Vagina (tissue), 2 donors: ENCODE measurements at regions not wholly inside any gene's neighbourhood (a gene's known extent, or its start where the extent isn't known, plus 50 kb on each side); places are given as distances from the start of the nearest gene placed in this dataset.
"Not testable (repeated sequence)": the region's sequence is repeated elsewhere in the genome, so short reads cannot be mapped to it uniquely, and the experiment has no call there.

Experiments used
- POLR2A ChIP-seq, 2 donors: fragments of 450-650 bp; IDR thresholded peaks; one replicate each; pipeline ENCODE4 v1.6.1; 2017; ENCODE audit warnings: antibody characterized with exemption in 2 of 2, mild to moderate bottlenecking in 2 of 2, moderate library complexity in 2 of 2
- POLR2AphosphoS5 ChIP-seq, 2 donors: sonication (generic); formaldehyde crosslinking; IDR thresholded peaks; one replicate each; pipeline ENCODE4 v1.9.0; 2017; ENCODE audit warnings: antibody characterized with exemption in 2 of 2, mild to moderate bottlenecking in 2 of 2, low read depth in 1 of 2; ENCODE audit not compliant: insufficient read depth in 1 of 2
- TF ChIP-seq, protein P1 (sequence below), 3 experiments: fragments of 450-650 bp in 2 of 3; fragments of 200-600 bp in 1 of 3; sonication (generic) in 1 of 3; IDR thresholded peaks; one replicate each; pipeline ENCODE4 v1.5.1; 2017 to 2019; ENCODE audit warnings: antibody characterized with exemption in 3 of 3, mild to moderate bottlenecking in 2 of 3, moderate library complexity in 2 of 3

DNA sequence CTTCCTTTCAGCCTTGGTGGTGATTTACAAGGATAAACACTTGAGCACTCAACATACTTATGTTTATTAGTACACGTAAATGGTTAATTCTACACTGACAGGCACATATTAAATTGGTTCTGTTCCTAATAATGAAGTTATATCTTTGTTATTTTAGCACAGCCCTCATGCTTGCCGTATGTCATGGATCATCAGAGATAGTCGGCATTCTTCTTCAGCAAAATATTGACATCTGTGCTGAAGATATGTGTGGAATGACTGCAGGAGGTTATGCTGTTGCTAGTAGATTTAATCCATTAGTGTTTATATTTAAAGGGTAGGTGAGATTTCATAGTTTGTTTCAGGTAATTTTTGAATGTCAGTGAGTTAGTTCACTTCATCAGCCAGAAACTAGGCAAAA, 73.0 kb upstream of the ACBD5 start:
- TF ChIP-seq, protein P1, sequence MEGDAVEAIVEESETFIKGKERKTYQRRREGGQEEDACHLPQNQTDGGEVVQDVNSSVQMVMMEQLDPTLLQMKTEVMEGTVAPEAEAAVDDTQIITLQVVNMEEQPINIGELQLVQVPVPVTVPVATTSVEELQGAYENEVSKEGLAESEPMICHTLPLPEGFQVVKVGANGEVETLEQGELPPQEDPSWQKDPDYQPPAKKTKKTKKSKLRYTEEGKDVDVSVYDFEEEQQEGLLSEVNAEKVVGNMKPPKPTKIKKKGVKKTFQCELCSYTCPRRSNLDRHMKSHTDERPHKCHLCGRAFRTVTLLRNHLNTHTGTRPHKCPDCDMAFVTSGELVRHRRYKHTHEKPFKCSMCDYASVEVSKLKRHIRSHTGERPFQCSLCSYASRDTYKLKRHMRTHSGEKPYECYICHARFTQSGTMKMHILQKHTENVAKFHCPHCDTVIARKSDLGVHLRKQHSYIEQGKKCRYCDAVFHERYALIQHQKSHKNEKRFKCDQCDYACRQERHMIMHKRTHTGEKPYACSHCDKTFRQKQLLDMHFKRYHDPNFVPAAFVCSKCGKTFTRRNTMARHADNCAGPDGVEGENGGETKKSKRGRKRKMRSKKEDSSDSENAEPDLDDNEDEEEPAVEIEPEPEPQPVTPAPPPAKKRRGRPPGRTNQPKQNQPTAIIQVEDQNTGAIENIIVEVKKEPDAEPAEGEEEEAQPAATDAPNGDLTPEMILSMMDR (IDR thresholded peaks at IDR 0.05) = not testable (repeated sequence)
- not testable (repeated sequence) for TF ChIP-seq POLR2AphosphoS5 (IDR thresholded peaks at IDR 0.05; ENCODE audit: insufficient read depth in 1 of 2, low read depth in 1 of 2); POLR2A (IDR thresholded peaks at IDR 0.05)
